H1 (cell line): ENCODE measurements at regions not wholly inside any gene's neighbourhood (a gene's known extent, or its start where the extent isn't known, plus 50 kb on each side); places are given as distances from the start of the nearest gene placed in this dataset.

Experiments
- CEBPB ChIP-seq: IDR thresholded peaks from 2 replicates; pipeline ENCODE4 v1.6.1; 2012; ENCODE audit warnings: low read depth, low read length
- CTCF ChIP-seq, 3 experiments: IDR thresholded peaks; 1 replicate in 2 of 3; 2 replicates in 1 of 3; pipeline versions ENCODE4 v1.5.1 to v1.6.1; 2011; ENCODE audit warnings: low read length in 3 of 3, mild to moderate bottlenecking in 3 of 3, inconsistent platforms in 2 of 3, low read depth in 1 of 3, moderate library complexity in 1 of 3; ENCODE audit not compliant: insufficient read depth in 1 of 3; ENCODE audit errors: control extremely low read depth in 1 of 3
- GTF2F1 ChIP-seq: IDR thresholded peaks from 2 replicates; pipeline ENCODE4 v1.6.1; 2012; ENCODE audit warnings: low read depth, low read length, improper control_type of control experiment, borderline replicate concordance
- SIRT6 ChIP-seq: IDR thresholded peaks from one replicate; pipeline ENCODE4 v1.7.1; 2012; ENCODE audit warnings: low read length, inconsistent platforms
- SP4 ChIP-seq: IDR thresholded peaks from 2 replicates; pipeline ENCODE4 v1.6.1; 2012; ENCODE audit warnings: low read length, inconsistent platforms

GRCh38 chr16:13684819-13685563 is 235.0 kb upstream of the ERCC4 start (continued):
- TF ChIP-seq CTCF (IDR thresholded peaks at IDR 0.05; ENCODE audit: control extremely low read depth in 1 of 3, insufficient read depth in 1 of 3, low read depth in 1 of 3, low read length in 3 of 3) (no peak), SP4 (no peak), GTF2F1 (no peak), SIRT6 (no peak), CEBPB (no peak)
